ENCODE measurements at regions not wholly inside any gene's neighbourhood (a gene's known extent, or its start where the extent isn't known, plus 50 kb on each side); places are given as distances from the start of the nearest gene placed in this dataset.
"Not testable (repeated sequence)": the region's sequence is repeated elsewhere in the genome, so short reads cannot be mapped to it uniquely, and the experiment has no call there.

- TF ChIP-seq CTCF (IDR thresholded peaks at IDR 0.05; ENCODE audit: poor library complexity, severe bottlenecking): no peak
- no peaks in the 10 kb centered on the region for H3K27me3 ChIP-seq (ENCODE audit: insufficient read depth, poor library complexity, severe bottlenecking)
- H3K4me1 ChIP-seq (ENCODE audit: insufficient read depth, poor library complexity, severe bottlenecking): no peaks in the 10 kb centered on the region
- no peak overlapping the region for H3K27ac ChIP-seq (ENCODE audit: poor library complexity, severe bottlenecking)
- H3K36me3 ChIP-seq (ENCODE audit: low read depth): no peaks in the 10 kb centered on the region
- no peaks in the 10 kb centered on the region for H3K9me3 ChIP-seq (ENCODE audit: severe bottlenecking)
- no peak for DNase-seq (ENCODE audit: low spot score)
- no peak for ATAC-seq (ENCODE audit: low read depth)
- H3K4me3 ChIP-seq (ENCODE audit: severe bottlenecking): no peak overlapping the region
These were observed 1410.6 kb downstream of the RPA4 start for GRCh38 chrX:98294310-98294709.

GRCh38 chrX:98296129-98296528, 1412.4 kb downstream of the RPA4 start:
- ATAC-seq (ENCODE audit: low read depth) (no peak), DNase-seq (ENCODE audit: low spot score) (no peak)
- H3K9me3 ChIP-seq (ENCODE audit: severe bottlenecking): no peaks in the 10 kb centered on the region
- no peak overlapping the region for H3K27ac ChIP-seq (ENCODE audit: poor library complexity, severe bottlenecking)
- TF ChIP-seq CTCF (IDR thresholded peaks at IDR 0.05; ENCODE audit: poor library complexity, severe bottlenecking): no peak
- H3K36me3 ChIP-seq (ENCODE audit: low read depth): no peaks in the 10 kb centered on the region
- H3K4me3 ChIP-seq (ENCODE audit: severe bottlenecking): no peak overlapping the region
- no peaks in the 10 kb centered on the region for H3K27me3 ChIP-seq (ENCODE audit: insufficient read depth, poor library complexity, severe bottlenecking)
- H3K4me1 ChIP-seq (ENCODE audit: insufficient read depth, poor library complexity, severe bottlenecking): no peaks in the 10 kb centered on the region

GRCh38 chrX:98299785-98300184, 1416.1 kb downstream of the RPA4 start:
- TF ChIP-seq CTCF (IDR thresholded peaks at IDR 0.05; ENCODE audit: poor library complexity, severe bottlenecking): no peak
- H3K27ac ChIP-seq (ENCODE audit: poor library complexity, severe bottlenecking): no peak overlapping the region
- no peak overlapping the region for H3K4me3 ChIP-seq (ENCODE audit: severe bottlenecking)
- ATAC-seq (ENCODE audit: low read depth) (no peak), DNase-seq (ENCODE audit: low spot score) (no peak)
- no peaks in the 10 kb centered on the region for H3K4me1 ChIP-seq (ENCODE audit: insufficient read depth, poor library complexity, severe bottlenecking)
- no peaks in the 10 kb centered on the region for H3K9me3 ChIP-seq (ENCODE audit: severe bottlenecking)
- H3K27me3 ChIP-seq (ENCODE audit: insufficient read depth, poor library complexity, severe bottlenecking): no peaks in the 10 kb centered on the region
- H3K36me3 ChIP-seq (ENCODE audit: low read depth): no peaks in the 10 kb centered on the region

GRCh38 chrX:98300536-98300935, 1416.8 kb downstream of the RPA4 start:
- not testable (repeated sequence) for H3K4me3 ChIP-seq (ENCODE audit: severe bottlenecking); H3K4me1 ChIP-seq (ENCODE audit: insufficient read depth, poor library complexity, severe bottlenecking); H3K9me3 ChIP-seq (ENCODE audit: severe bottlenecking); DNase-seq (ENCODE audit: low spot score); H3K27me3 ChIP-seq (ENCODE audit: insufficient read depth, poor library complexity, severe bottlenecking); H3K36me3 ChIP-seq (ENCODE audit: low read depth); ATAC-seq (ENCODE audit: low read depth); H3K27ac ChIP-seq (ENCODE audit: poor library complexity, severe bottlenecking)

GRCh38 chrX:98331407-98331806, 1447.7 kb downstream of the RPA4 start:
- no peak for TF ChIP-seq CTCF (IDR thresholded peaks at IDR 0.05; ENCODE audit: poor library complexity, severe bottlenecking)
- H3K27me3 ChIP-seq (ENCODE audit: insufficient read depth, poor library complexity, severe bottlenecking): no peaks in the 10 kb centered on the region
- no peak for ATAC-seq (ENCODE audit: low read depth)
- H3K9me3 ChIP-seq (ENCODE audit: severe bottlenecking): no peaks in the 10 kb centered on the region
- H3K27ac ChIP-seq (ENCODE audit: poor library complexity, severe bottlenecking): no peak overlapping the region
- DNase-seq (ENCODE audit: low spot score): no peak
- H3K4me1 ChIP-seq (ENCODE audit: insufficient read depth, poor library complexity, severe bottlenecking): no peaks in the 10 kb centered on the region
- H3K4me3 ChIP-seq (ENCODE audit: severe bottlenecking): no peak overlapping the region
- H3K36me3 ChIP-seq (ENCODE audit: low read depth): no peaks in the 10 kb centered on the region
